Epidermal melanocyte (primary cell): ENCODE measurements at regions not wholly inside any gene's neighbourhood (a gene's known extent, or its start where the extent isn't known, plus 50 kb on each side); places are given as distances from the start of the nearest gene placed in this dataset.

ENCODE experiments used
- DNase-seq: peaks from one replicate; pipeline ENCODE4 v3.0.0; 2011; ENCODE audit warnings: low spot score; ENCODE audit not compliant: insufficient read length

- DNase-seq, result no peak
These were observed 653.2 kb downstream of the DCDC2C start for GRCh38 chr2:4356541-4356940.

- DNase-seq, result no peak
These were observed 653.7 kb downstream of the DCDC2C start for GRCh38 chr2:4357121-4357520.

GRCh38 chr2:4358837-4359236, 655.5 kb downstream of the DCDC2C start:
- DNase-seq, result no peak

- no peak for DNase-seq
These were observed 665.5 kb downstream of the DCDC2C start for GRCh38 chr2:4368907-4369306.

- DNase-seq, result no peak
These were observed 666.5 kb downstream of the DCDC2C start for GRCh38 chr2:4369826-4370419.

GRCh38 chr2:4370422-4371090, 667.2 kb downstream of the DCDC2C start:
- no peak for DNase-seq

GRCh38 chr2:4381049-4381448, 677.7 kb downstream of the DCDC2C start:
- no peak for DNase-seq

GRCh38 chr2:4381773-4382172, 678.4 kb downstream of the DCDC2C start:
- DNase-seq, result no peak

- DNase-seq, result no peak
These were observed 687.6 kb downstream of the DCDC2C start for GRCh38 chr2:4391013-4391412.

- DNase-seq, result no peak
These were observed 701.0 kb downstream of the DCDC2C start for GRCh38 chr2:4404363-4404762.

GRCh38 chr2:4408321-4408720, 704.9 kb downstream of the DCDC2C start:
- DNase-seq, result no peak

- no peak for DNase-seq
These were observed 709.3 kb downstream of the DCDC2C start for GRCh38 chr2:4412637-4413187.

- no peak for DNase-seq
These were observed 711.8 kb downstream of the DCDC2C start for GRCh38 chr2:4415171-4415570.

GRCh38 chr2:4415810-4416413, 712.5 kb downstream of the DCDC2C start:
- DNase-seq, result no peak

GRCh38 chr2:4416431-4416830, 713.1 kb downstream of the DCDC2C start:
- DNase-seq, result no peak

GRCh38 chr2:4417771-4418170, 714.4 kb downstream of the DCDC2C start:
- DNase-seq, result no peak

GRCh38 chr2:4420032-4420431, 716.7 kb downstream of the DCDC2C start:
- no peak for DNase-seq

- DNase-seq, result no peak
These were observed 720.8 kb downstream of the DCDC2C start for GRCh38 chr2:4424153-4424552.

- DNase-seq, result no peak
These were observed 723.7 kb downstream of the DCDC2C start for GRCh38 chr2:4427083-4427482.

- no peak for DNase-seq
These were observed 742.4 kb downstream of the DCDC2C start for GRCh38 chr2:4445821-4446220.

- no peak for DNase-seq
These were observed 751.5 kb downstream of the DCDC2C start for GRCh38 chr2:4454907-4455306.

- DNase-seq, result no peak
These were observed 752.2 kb downstream of the DCDC2C start for GRCh38 chr2:4455486-4456155.
